ENCODE measurements at regions not wholly inside any gene's neighbourhood (a gene's known extent, or its start where the extent isn't known, plus 50 kb on each side); places are given as distances from the start of the nearest gene placed in this dataset.

DNA sequence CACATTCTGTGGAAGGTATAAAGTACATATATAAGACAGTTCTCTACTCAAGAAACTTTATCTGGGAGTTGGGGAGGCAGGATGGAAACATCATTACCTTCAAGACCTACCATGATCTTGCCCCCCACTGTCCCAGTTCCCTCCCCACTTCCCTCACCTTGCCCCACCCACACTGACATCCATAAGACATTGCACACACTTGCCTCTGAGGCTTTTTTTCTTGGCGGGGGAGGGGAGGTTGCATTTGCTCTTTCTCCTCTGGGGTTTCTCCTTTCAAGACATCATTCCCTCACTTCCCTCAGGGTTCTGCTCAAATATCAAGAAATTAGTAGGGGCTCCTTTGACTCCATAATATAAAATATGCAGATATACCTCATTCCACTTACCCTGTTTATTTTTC lies 276.0 kb downstream of the ARL4A start:
- no peak overlapping the region for H3K4me2 ChIP-seq (ENCODE audit: low read depth, low read length)
- no peaks in the 10 kb centered on the region for H3K9me3 ChIP-seq (replicated peaks; ENCODE audit: insufficient read depth, low read length)
- H3K4me3 ChIP-seq (ENCODE audit: low read length), result no peak overlapping the region
- no peaks in the 10 kb centered on the region for H3K4me1 ChIP-seq (ENCODE audit: low read length)
- no peak for DNase-seq
- no peaks in the 10 kb centered on the region for H3K9me2 ChIP-seq (replicated peaks; ENCODE audit: insufficient read depth, low read length)
- no peaks in the 10 kb centered on the region for H3K36me3 ChIP-seq (replicated peaks; ENCODE audit: insufficient read depth, low read length)
- H3K79me2 ChIP-seq (ENCODE audit: low read length), result no peaks in the 10 kb centered on the region
- H3K27me3 ChIP-seq (replicated peaks; ENCODE audit: insufficient read depth, low read length), result no peaks in the 10 kb centered on the region
- H2AFZ ChIP-seq (ENCODE audit: low read length), result no peak overlapping the region
- H3K9ac ChIP-seq (ENCODE audit: low read length), result no peak overlapping the region
- H3F3A ChIP-seq (ENCODE audit: insufficient read depth, low read length), result no peaks in the 10 kb centered on the region
- TF ChIP-seq EZH2 (optimal IDR thresholded peaks at IDR 0.05; ENCODE audit: low read depth, low read length) (no peak), EZH2phosphoT487 (IDR thresholded peaks at IDR 0.05; ENCODE audit: low read length) (no peak)
- TF ChIP-seq, protein P1, sequence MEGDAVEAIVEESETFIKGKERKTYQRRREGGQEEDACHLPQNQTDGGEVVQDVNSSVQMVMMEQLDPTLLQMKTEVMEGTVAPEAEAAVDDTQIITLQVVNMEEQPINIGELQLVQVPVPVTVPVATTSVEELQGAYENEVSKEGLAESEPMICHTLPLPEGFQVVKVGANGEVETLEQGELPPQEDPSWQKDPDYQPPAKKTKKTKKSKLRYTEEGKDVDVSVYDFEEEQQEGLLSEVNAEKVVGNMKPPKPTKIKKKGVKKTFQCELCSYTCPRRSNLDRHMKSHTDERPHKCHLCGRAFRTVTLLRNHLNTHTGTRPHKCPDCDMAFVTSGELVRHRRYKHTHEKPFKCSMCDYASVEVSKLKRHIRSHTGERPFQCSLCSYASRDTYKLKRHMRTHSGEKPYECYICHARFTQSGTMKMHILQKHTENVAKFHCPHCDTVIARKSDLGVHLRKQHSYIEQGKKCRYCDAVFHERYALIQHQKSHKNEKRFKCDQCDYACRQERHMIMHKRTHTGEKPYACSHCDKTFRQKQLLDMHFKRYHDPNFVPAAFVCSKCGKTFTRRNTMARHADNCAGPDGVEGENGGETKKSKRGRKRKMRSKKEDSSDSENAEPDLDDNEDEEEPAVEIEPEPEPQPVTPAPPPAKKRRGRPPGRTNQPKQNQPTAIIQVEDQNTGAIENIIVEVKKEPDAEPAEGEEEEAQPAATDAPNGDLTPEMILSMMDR (IDR thresholded peaks at IDR 0.05; ENCODE audit: low read length), result no peak
- no peak overlapping the region for H3K27ac ChIP-seq (ENCODE audit: low read length)
- no peaks in the 10 kb centered on the region for H4K20me1 ChIP-seq (ENCODE audit: insufficient read depth, low read length)

DNA sequence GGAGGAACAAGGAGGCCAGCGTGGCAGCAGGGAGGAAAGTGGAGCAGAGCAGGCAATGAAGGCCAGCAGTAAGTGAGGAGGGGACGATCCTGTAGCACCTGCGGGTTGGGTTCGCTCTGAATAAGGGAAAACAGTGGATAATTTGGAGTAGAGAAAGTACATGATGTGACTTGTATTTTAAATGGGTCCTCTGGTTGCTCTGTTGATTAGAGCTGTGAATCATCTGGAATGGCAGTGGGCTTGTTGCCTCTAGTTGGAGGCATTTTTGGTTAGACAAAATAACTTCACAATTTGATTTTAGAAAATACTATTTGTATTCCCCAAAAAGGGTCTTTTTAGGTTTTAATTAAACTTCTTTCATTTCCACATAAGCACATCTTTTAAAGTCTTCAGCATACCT lies 277.4 kb downstream of the ARL4A start:
- H3K27ac ChIP-seq (ENCODE audit: low read length), result no peak overlapping the region

DNA sequence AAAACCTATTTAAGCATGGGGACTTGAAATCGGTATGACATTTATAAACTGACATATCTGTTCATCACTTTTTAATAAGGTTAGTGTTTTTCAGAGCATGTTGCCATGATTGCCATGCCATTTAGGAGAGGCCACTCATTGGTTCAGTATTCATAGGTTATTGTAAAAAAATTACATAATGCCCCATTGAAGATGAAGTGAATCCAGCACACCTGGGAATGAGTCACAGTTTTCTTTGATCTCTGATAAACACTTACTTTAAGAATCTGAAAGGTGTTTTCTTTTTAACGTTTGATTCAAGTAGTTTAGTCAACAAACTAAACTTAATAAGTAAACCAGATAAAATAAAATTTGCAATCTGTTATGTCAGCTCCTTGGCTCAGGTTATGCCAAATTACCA lies 278.3 kb downstream of the ARL4A start:
- H3F3A ChIP-seq (ENCODE audit: insufficient read depth, low read length), result no peaks in the 10 kb centered on the region
- no peaks in the 10 kb centered on the region for H4K20me1 ChIP-seq (ENCODE audit: insufficient read depth, low read length)
- H2AFZ ChIP-seq (ENCODE audit: low read length), result no peak overlapping the region
- no peaks in the 10 kb centered on the region for H3K79me2 ChIP-seq (ENCODE audit: low read length)
- H3K4me1 ChIP-seq (ENCODE audit: low read length), result no peaks in the 10 kb centered on the region
- H3K36me3 ChIP-seq (replicated peaks; ENCODE audit: insufficient read depth, low read length), result no peaks in the 10 kb centered on the region
- no peak overlapping the region for H3K27ac ChIP-seq (ENCODE audit: low read length)
- no peaks in the 10 kb centered on the region for H3K9me3 ChIP-seq (replicated peaks; ENCODE audit: insufficient read depth, low read length)
- no peak overlapping the region for H3K4me2 ChIP-seq (ENCODE audit: low read depth, low read length)
- no peaks in the 10 kb centered on the region for H3K27me3 ChIP-seq (replicated peaks; ENCODE audit: insufficient read depth, low read length)
- no peak for DNase-seq
- no peaks in the 10 kb centered on the region for H3K9me2 ChIP-seq (replicated peaks; ENCODE audit: insufficient read depth, low read length)
- TF ChIP-seq, protein P1 (IDR thresholded peaks at IDR 0.05; ENCODE audit: low read length), result no peak
- TF ChIP-seq EZH2 (optimal IDR thresholded peaks at IDR 0.05; ENCODE audit: low read depth, low read length) (no peak), EZH2phosphoT487 (IDR thresholded peaks at IDR 0.05; ENCODE audit: low read length) (no peak)
- no peak overlapping the region for H3K4me3 ChIP-seq (ENCODE audit: low read length)
- H3K9ac ChIP-seq (ENCODE audit: low read length), result no peak overlapping the region

More for the DNA sequence above, 277.4 kb downstream of the ARL4A start:
- DNase-seq, result no peak
- no peaks in the 10 kb centered on the region for H3K79me2 ChIP-seq (ENCODE audit: low read length)
- no peaks in the 10 kb centered on the region for H3K36me3 ChIP-seq (replicated peaks; ENCODE audit: insufficient read depth, low read length)
- H3K9ac ChIP-seq (ENCODE audit: low read length), result no peak overlapping the region
- H3K27me3 ChIP-seq (replicated peaks; ENCODE audit: insufficient read depth, low read length), result no peaks in the 10 kb centered on the region
- H3K9me3 ChIP-seq (replicated peaks; ENCODE audit: insufficient read depth, low read length), result no peaks in the 10 kb centered on the region
- H3K4me3 ChIP-seq (ENCODE audit: low read length), result no peak overlapping the region
- no peaks in the 10 kb centered on the region for H4K20me1 ChIP-seq (ENCODE audit: insufficient read depth, low read length)
- H3K4me2 ChIP-seq (ENCODE audit: low read depth, low read length), result no peak overlapping the region
- H3K4me1 ChIP-seq (ENCODE audit: low read length), result no peaks in the 10 kb centered on the region
- H3F3A ChIP-seq (ENCODE audit: insufficient read depth, low read length), result no peaks in the 10 kb centered on the region
- no peak overlapping the region for H2AFZ ChIP-seq (ENCODE audit: low read length)
- TF ChIP-seq EZH2phosphoT487 (IDR thresholded peaks at IDR 0.05; ENCODE audit: low read length) (no peak), EZH2 (optimal IDR thresholded peaks at IDR 0.05; ENCODE audit: low read depth, low read length) (no peak)
- TF ChIP-seq, protein P1 (IDR thresholded peaks at IDR 0.05; ENCODE audit: low read length), result no peak
- no peaks in the 10 kb centered on the region for H3K9me2 ChIP-seq (replicated peaks; ENCODE audit: insufficient read depth, low read length)
